Gastrocnemius medialis (tissue), 4 donors: ENCODE measurements at regions not wholly inside any gene's neighbourhood (a gene's known extent, or its start where the extent isn't known, plus 50 kb on each side); places are given as distances from the start of the nearest gene placed in this dataset.

Source experiments
- CTCF ChIP-seq, 5 experiments: fragments of 450-650 bp in 3 of 5; fragments of 200-600 bp in 2 of 5; sonication (generic) in 2 of 5; IDR thresholded peaks in 4 of 5; conservative IDR thresholded peaks in 1 of 5; 1 replicate in 4 of 5; 2 replicates in 1 of 5; pipeline ENCODE4 v1.5.1; 2016 to 2019; ENCODE audit warnings: antibody characterized with exemption in 5 of 5, mild to moderate bottlenecking in 3 of 5, moderate library complexity in 3 of 5
- POLR2A ChIP-seq, 2 donors: fragments of 450-650 bp; IDR thresholded peaks; one replicate each; pipeline ENCODE4 v1.6.1; 2017; ENCODE audit warnings: antibody characterized with exemption in 2 of 2, mild to moderate bottlenecking in 2 of 2, moderate library complexity in 2 of 2

GRCh38 chr11:112554586-112554985 is 293.9 kb upstream of the PLET1 start:
- TF ChIP-seq CTCF (IDR thresholded peaks at IDR 0.05 in 4 of 5, conservative IDR thresholded peaks at IDR 0.05 in 1 of 5): no peak
- no peak for TF ChIP-seq POLR2A (IDR thresholded peaks at IDR 0.05)
